Mesenchymal stem cell (in vitro differentiated cells and primary cell): ENCODE measurements at regions not wholly inside any gene's neighbourhood (a gene's known extent, or its start where the extent isn't known, plus 50 kb on each side); places are given as distances from the start of the nearest gene placed in this dataset.

Source experiments
- DNase-seq: peaks from one replicate; pipeline ENCODE4 v3.0.0-alpha.2; 2013
- H2AFZ ChIP-seq: one replicate; pipeline ENCODE4 v1.6.1; 2013; ENCODE audit warnings: low read depth, mild to moderate bottlenecking, control low read depth, inconsistent platforms, low read length, moderate library complexity
- H2AK5ac ChIP-seq: 2 replicates; pipeline ENCODE4 v1.6.1; 2013; ENCODE audit warnings: low read length, moderate library complexity, mild to moderate bottlenecking, inconsistent platforms; ENCODE audit not compliant: severe bottlenecking
- H2BK120ac ChIP-seq: one replicate; pipeline ENCODE4 v1.6.1; 2013; ENCODE audit warnings: low read depth, mild to moderate bottlenecking, inconsistent platforms, low read length, moderate library complexity
- H2BK12ac ChIP-seq, 2 experiments: one replicate each; pipeline ENCODE4 v1.6.1; 2013; ENCODE audit warnings: inconsistent platforms in 2 of 2, low read length in 2 of 2, mild to moderate bottlenecking in 2 of 2, moderate library complexity in 2 of 2, control low read depth in 1 of 2
- H2BK15ac ChIP-seq: one replicate; pipeline ENCODE4 v1.6.1; 2013; ENCODE audit warnings: mild to moderate bottlenecking, low read depth, inconsistent platforms; ENCODE audit not compliant: poor library complexity, severe bottlenecking
- H2BK5ac ChIP-seq: 2 replicates; pipeline ENCODE4 v1.6.1; 2013; ENCODE audit warnings: low read depth, mild to moderate bottlenecking, low read length, control low read depth, inconsistent platforms; ENCODE audit not compliant: poor library complexity, severe bottlenecking
- H3K14ac ChIP-seq, 2 experiments: one replicate each; pipeline ENCODE4 v1.6.1; 2013; ENCODE audit warnings: inconsistent platforms in 2 of 2, low read length in 2 of 2, control low read depth in 1 of 2, mild to moderate bottlenecking in 1 of 2, moderate library complexity in 1 of 2
- H3K18ac ChIP-seq, 2 experiments: one replicate each; pipeline ENCODE4 v1.6.1; 2013; ENCODE audit warnings: inconsistent platforms in 2 of 2, low read length in 2 of 2, control low read depth in 1 of 2, low read depth in 1 of 2, mild to moderate bottlenecking in 1 of 2
- H3K23ac ChIP-seq, 2 experiments: one replicate each; pipeline ENCODE4 v1.6.1; 2013; ENCODE audit warnings: inconsistent platforms in 2 of 2, low read length in 2 of 2, mild to moderate bottlenecking in 2 of 2, moderate library complexity in 2 of 2, control low read depth in 1 of 2
- H3K27ac ChIP-seq: 2 replicates; pipeline ENCODE4 v1.5.1; 2013; ENCODE audit warnings: mild to moderate bottlenecking, moderate library complexity, low read length, control low read depth, inconsistent platforms; ENCODE audit not compliant: poor library complexity, severe bottlenecking
- H3K27me3 ChIP-seq, 2 experiments: 2 replicates each; pipeline versions ENCODE4 v1.6.1 to v1.7.0; 2013; ENCODE audit warnings: low read length in 2 of 2, mild to moderate bottlenecking in 2 of 2, moderate library complexity in 2 of 2, control low read depth in 1 of 2, inconsistent platforms in 1 of 2; ENCODE audit not compliant: control insufficient read depth in 1 of 2, insufficient read depth in 1 of 2
- H3K36me3 ChIP-seq, 2 experiments: 2 replicates each; pipeline versions ENCODE4 v1.6.1 to v1.7.0; 2013; ENCODE audit warnings: low read length in 2 of 2, control low read depth in 1 of 2, inconsistent platforms in 1 of 2, low read depth in 1 of 2, mild to moderate bottlenecking in 1 of 2; ENCODE audit not compliant: insufficient read depth in 2 of 2, control insufficient read depth in 1 of 2
- H3K4ac ChIP-seq, 2 experiments: one replicate each; pipeline ENCODE4 v1.6.1; 2013; ENCODE audit warnings: inconsistent platforms in 2 of 2, low read length in 2 of 2, mild to moderate bottlenecking in 2 of 2, moderate library complexity in 2 of 2, control low read depth in 1 of 2, low read depth in 1 of 2
- H3K4me1 ChIP-seq: 2 replicates; pipeline ENCODE4 v1.6.1; 2013; ENCODE audit warnings: low read depth, low read length, control low read depth; ENCODE audit not compliant: control insufficient read depth, insufficient read depth
- H3K4me2 ChIP-seq: 2 replicates; pipeline ENCODE4 v1.6.1; 2013; ENCODE audit warnings: low read length, mild to moderate bottlenecking, inconsistent platforms; ENCODE audit not compliant: poor library complexity, severe bottlenecking
- H3K4me3 ChIP-seq, 2 experiments: 2 replicates each; pipeline versions ENCODE4 v1.5.1 to v1.7.0; 2013; ENCODE audit warnings: low read length in 2 of 2, mild to moderate bottlenecking in 2 of 2, control low read depth in 1 of 2, low read depth in 1 of 2; ENCODE audit not compliant: insufficient read depth in 1 of 2
- H3K79me1 ChIP-seq: replicated peaks from 2 replicates; pipeline ENCODE4 v1.6.1; 2013; ENCODE audit warnings: mild to moderate bottlenecking, control low read depth, low read length, inconsistent platforms; ENCODE audit not compliant: poor library complexity, severe bottlenecking
- H3K9ac ChIP-seq: 2 replicates; pipeline ENCODE4 v1.7.0; 2013; ENCODE audit warnings: mild to moderate bottlenecking, low read length, moderate library complexity
- H3K9me3 ChIP-seq: 2 replicates; pipeline ENCODE4 v1.7.0; 2013; ENCODE audit warnings: mild to moderate bottlenecking, low read length; ENCODE audit not compliant: control insufficient read depth
- H4K8ac ChIP-seq: one replicate; pipeline ENCODE4 v1.6.1; 2013; ENCODE audit warnings: inconsistent platforms, mild to moderate bottlenecking, low read length, moderate library complexity
- H4K91ac ChIP-seq: one replicate; pipeline ENCODE4 v1.6.1; 2013; ENCODE audit warnings: mild to moderate bottlenecking, low read length, inconsistent platforms
- WGBS: methylation state at CpG from one replicate; pipeline ENCODE4 v1.1.7; 2013; ENCODE audit warnings: mixed read lengths; 5-methylcytosine and 5-hydroxymethylcytosine counted together

GRCh38 chr17:70375813-70376770 lies 206.8 kb downstream of the KCNJ2 start:
- no peak overlapping the region for H3K4me2 ChIP-seq

GRCh38 chr17:70377654-70378053 lies 208.3 kb downstream of the KCNJ2 start:
- Histone ChIP-seq H3K79me1 (no peaks in the 10 kb centered on the region), H2BK120ac (no peak overlapping the region), H2BK15ac (no peak overlapping the region), H3K23ac (no peak overlapping the region), H3K4me1 (no peaks in the 10 kb centered on the region), H3K14ac (no peak overlapping the region), H3K4me3 (no peak overlapping the region), H3K9ac (no peak overlapping the region), H4K8ac (no peak overlapping the region), H2BK5ac (no peak overlapping the region), H3K27ac (no peak overlapping the region), H3K27me3 (no peaks in the 10 kb centered on the region), H3K4me2 (no peak overlapping the region), H2BK12ac (no peak overlapping the region), H2AFZ (no peak overlapping the region), H3K9me3 (no peaks in the 10 kb centered on the region), H3K4ac (no peak overlapping the region), H4K91ac (no peak overlapping the region), H3K18ac (no peak overlapping the region), H2AK5ac (no peak overlapping the region), H3K36me3 (no peaks in the 10 kb centered on the region)
- WGBS: 42% methylated on average over 3 of the region's 4 CpGs
- no peak for DNase-seq

More at GRCh38 chr17:70375813-70376770, 206.8 kb downstream of the KCNJ2 start:
- Histone ChIP-seq H3K23ac (no peak overlapping the region), H3K9ac (no peak overlapping the region), H4K91ac (no peak overlapping the region), H3K9me3 (no peaks in the 10 kb centered on the region), H4K8ac (no peak overlapping the region), H3K4me3 (no peak overlapping the region), H2BK120ac (no peak overlapping the region), H3K27ac (no peak overlapping the region), H3K27me3 (no peaks in the 10 kb centered on the region), H3K79me1 (no peaks in the 10 kb centered on the region), H2BK15ac (no peak overlapping the region), H3K4ac (no peak overlapping the region), H3K4me1 (no peaks in the 10 kb centered on the region), H2AFZ (no peak overlapping the region), H3K14ac (no peak overlapping the region), H2BK5ac (no peak overlapping the region), H2BK12ac (no peak overlapping the region), H3K18ac (no peak overlapping the region), H2AK5ac (no peak overlapping the region), H3K36me3 (no peaks in the 10 kb centered on the region)
- 90% methylated on average over 4 of the region's 4 CpGs for WGBS
- DNase-seq: no peak

- peak; percentile 21 for DNase-seq
- no peak overlapping the region for H3K23ac ChIP-seq
- H3K9ac ChIP-seq: no peak overlapping the region
- no peak overlapping the region for H2BK15ac ChIP-seq
- no peak overlapping the region for H3K18ac ChIP-seq
- no peak overlapping the region for H2BK120ac ChIP-seq
- H2BK5ac ChIP-seq: no peak overlapping the region
- no peaks in the 10 kb centered on the region for H3K36me3 ChIP-seq
- H3K27ac ChIP-seq: no peak overlapping the region
- H3K27me3 ChIP-seq: no peaks in the 10 kb centered on the region
- H3K4ac ChIP-seq: no peak overlapping the region
- no peaks in the 10 kb centered on the region for H3K4me1 ChIP-seq
- H2AK5ac ChIP-seq: no peak overlapping the region
- H4K91ac ChIP-seq: no peak overlapping the region
- no peak overlapping the region for H3K4me2 ChIP-seq
- H4K8ac ChIP-seq: no peak overlapping the region
- no peak overlapping the region for H2BK12ac ChIP-seq
- H3K9me3 ChIP-seq: no peaks in the 10 kb centered on the region
- H3K4me3 ChIP-seq: no peak overlapping the region
- no peak overlapping the region for H2AFZ ChIP-seq
- H3K79me1 ChIP-seq: no peaks in the 10 kb centered on the region
- H3K14ac ChIP-seq: no peak overlapping the region
Observed at GRCh38 chr17:70378076-70378475, 208.7 kb downstream of the KCNJ2 start.

- no peak overlapping the region for H2AK5ac ChIP-seq
- no peaks in the 10 kb centered on the region for H3K36me3 ChIP-seq
- H3K4ac ChIP-seq: no peak overlapping the region
- H2BK120ac ChIP-seq: no peak overlapping the region
- H2AFZ ChIP-seq: no peak overlapping the region
- no peak for DNase-seq
- H2BK5ac ChIP-seq: no peak overlapping the region
- H2BK15ac ChIP-seq: no peak overlapping the region
- no peak overlapping the region for H3K27ac ChIP-seq
- no peaks in the 10 kb centered on the region for H3K79me1 ChIP-seq
- H3K23ac ChIP-seq: no peak overlapping the region
- no peaks in the 10 kb centered on the region for H3K27me3 ChIP-seq
- H3K9ac ChIP-seq: no peak overlapping the region
- no peak overlapping the region for H3K4me2 ChIP-seq
- H3K9me3 ChIP-seq: no peaks in the 10 kb centered on the region
- over 99% methylated on average over 3 of the region's 3 CpGs for WGBS
- no peak overlapping the region for H3K4me3 ChIP-seq
- no peak overlapping the region for H2BK12ac ChIP-seq
- H3K18ac ChIP-seq: no peak overlapping the region
- H4K8ac ChIP-seq: no peak overlapping the region
- no peak overlapping the region for H3K14ac ChIP-seq
- H3K4me1 ChIP-seq: no peaks in the 10 kb centered on the region
- H4K91ac ChIP-seq: no peak overlapping the region
Observed at GRCh38 chr17:70379945-70380344, 210.6 kb downstream of the KCNJ2 start.
